Progenitor cell of endocrine pancreas (in vitro differentiated cells): ENCODE measurements at regions not wholly inside any gene's neighbourhood (a gene's known extent, or its start where the extent isn't known, plus 50 kb on each side); places are given as distances from the start of the nearest gene placed in this dataset.

ENCODE experiments used
- DNase-seq: peaks from one replicate; pipeline ENCODE4 v3.0.0; 2021; ENCODE audit warnings: low spot score; ENCODE audit not compliant: unreplicated experiment
- H3K27ac Mint-ChIP-seq: 2 replicates; pipeline ENCODE4 v1.8.0; 2021; ENCODE audit warnings: mild to moderate bottlenecking, moderate library complexity, mixed read lengths
- H3K27me3 Mint-ChIP-seq: 2 replicates; pipeline ENCODE4 v1.8.0; 2021; ENCODE audit warnings: mixed read lengths
- H3K36me3 Mint-ChIP-seq: 2 replicates; pipeline ENCODE4 v1.8.0; 2022; ENCODE audit warnings: mixed read lengths; ENCODE audit not compliant: insufficient read depth
- H3K4me1 Mint-ChIP-seq: 2 replicates; pipeline ENCODE4 v1.8.0; 2021; ENCODE audit warnings: low read depth, mixed read lengths
- H3K4me3 Mint-ChIP-seq: 2 replicates; pipeline ENCODE4 v1.8.0; 2021; ENCODE audit warnings: low read depth, mild to moderate bottlenecking, moderate library complexity, mixed read lengths
- H3K9me3 Mint-ChIP-seq: 2 replicates; pipeline ENCODE4 v1.8.0; 2021; ENCODE audit warnings: low read depth, mixed read lengths
- CTCF ChIP-seq: fragments of 200-600 bp; sonication (generic); IDR thresholded peaks from one replicate; pipeline ENCODE4 v1.5.0; 2021; ENCODE audit warnings: antibody characterized with exemption, mild to moderate bottlenecking; ENCODE audit not compliant: unreplicated experiment

GRCh38 chr3:66753670-66754069, 244.4 kb upstream of the KBTBD8 start:
- no peak for TF ChIP-seq CTCF
- H3K4me1 Mint-ChIP-seq, result peaks cover 6% of the 10 kb centered on the region
- no peaks in the 10 kb centered on the region for H3K9me3 Mint-ChIP-seq
- H3K36me3 Mint-ChIP-seq, result no peaks in the 10 kb centered on the region
- H3K4me3 Mint-ChIP-seq, result no peak overlapping the region
- no peak for DNase-seq
- H3K27me3 Mint-ChIP-seq, result no peaks in the 10 kb centered on the region
- H3K27ac Mint-ChIP-seq, result no peak overlapping the region

- Mint-ChIP-seq H3K4me3 (no peak overlapping the region), H3K9me3 (no peaks in the 10 kb centered on the region), H3K27me3 (no peaks in the 10 kb centered on the region), H3K27ac (no peak overlapping the region), H3K4me1 (peaks cover 6% of the 10 kb centered on the region), H3K36me3 (no peaks in the 10 kb centered on the region)
- TF ChIP-seq CTCF, result no peak
- no peak for DNase-seq
These were observed 243.5 kb upstream of the KBTBD8 start for GRCh38 chr3:66754613-66755012.

- no peak overlapping the region for H3K4me3 Mint-ChIP-seq
- no peaks in the 10 kb centered on the region for H3K27me3 Mint-ChIP-seq
- peaks cover 5% of the 10 kb centered on the region for H3K4me1 Mint-ChIP-seq
- no peaks in the 10 kb centered on the region for H3K36me3 Mint-ChIP-seq
- DNase-seq, result no peak
- no peak for TF ChIP-seq CTCF
- no peaks in the 10 kb centered on the region for H3K9me3 Mint-ChIP-seq
- no peak overlapping the region for H3K27ac Mint-ChIP-seq
These were observed 242.2 kb upstream of the KBTBD8 start for GRCh38 chr3:66755924-66756323.

GRCh38 chr3:66756468-66757036, 241.6 kb upstream of the KBTBD8 start:
- H3K36me3 Mint-ChIP-seq, result no peaks in the 10 kb centered on the region
- H3K9me3 Mint-ChIP-seq, result no peaks in the 10 kb centered on the region
- no peak overlapping the region for H3K27ac Mint-ChIP-seq
- no peaks in the 10 kb centered on the region for H3K4me1 Mint-ChIP-seq
- peak; percentile 13 for TF ChIP-seq CTCF
- DNase-seq, result no peak
- no peak overlapping the region for H3K4me3 Mint-ChIP-seq
- no peaks in the 10 kb centered on the region for H3K27me3 Mint-ChIP-seq

- Mint-ChIP-seq H3K27me3 (no peaks in the 10 kb centered on the region), H3K27ac (no peak overlapping the region), H3K9me3 (peaks cover 11% of the 10 kb centered on the region), H3K36me3 (no peaks in the 10 kb centered on the region), H3K4me1 (peaks cover 6% of the 10 kb centered on the region), H3K4me3 (no peak overlapping the region)
- no peak for TF ChIP-seq CTCF
- no peak for DNase-seq
These were observed 236.9 kb upstream of the KBTBD8 start for GRCh38 chr3:66761093-66761780.
